Mesenchymal stem cell (in vitro differentiated cells and primary cell): ENCODE measurements at regions not wholly inside any gene's neighbourhood (a gene's known extent, or its start where the extent isn't known, plus 50 kb on each side); places are given as distances from the start of the nearest gene placed in this dataset.

Source experiments
- DNase-seq: peaks from one replicate; pipeline ENCODE4 v3.0.0-alpha.2; 2013
- H2AFZ ChIP-seq: one replicate; pipeline ENCODE4 v1.6.1; 2013; ENCODE audit warnings: low read depth, mild to moderate bottlenecking, control low read depth, inconsistent platforms, low read length, moderate library complexity
- H2AK5ac ChIP-seq: 2 replicates; pipeline ENCODE4 v1.6.1; 2013; ENCODE audit warnings: low read length, moderate library complexity, mild to moderate bottlenecking, inconsistent platforms; ENCODE audit not compliant: severe bottlenecking
- H2BK120ac ChIP-seq: one replicate; pipeline ENCODE4 v1.6.1; 2013; ENCODE audit warnings: low read depth, mild to moderate bottlenecking, inconsistent platforms, low read length, moderate library complexity
- H2BK12ac ChIP-seq, 2 experiments: one replicate each; pipeline ENCODE4 v1.6.1; 2013; ENCODE audit warnings: inconsistent platforms in 2 of 2, low read length in 2 of 2, mild to moderate bottlenecking in 2 of 2, moderate library complexity in 2 of 2, control low read depth in 1 of 2
- H2BK15ac ChIP-seq: one replicate; pipeline ENCODE4 v1.6.1; 2013; ENCODE audit warnings: mild to moderate bottlenecking, low read depth, inconsistent platforms; ENCODE audit not compliant: poor library complexity, severe bottlenecking
- H2BK5ac ChIP-seq: 2 replicates; pipeline ENCODE4 v1.6.1; 2013; ENCODE audit warnings: low read depth, mild to moderate bottlenecking, low read length, control low read depth, inconsistent platforms; ENCODE audit not compliant: poor library complexity, severe bottlenecking
- H3K14ac ChIP-seq, 2 experiments: one replicate each; pipeline ENCODE4 v1.6.1; 2013; ENCODE audit warnings: inconsistent platforms in 2 of 2, low read length in 2 of 2, control low read depth in 1 of 2, mild to moderate bottlenecking in 1 of 2, moderate library complexity in 1 of 2
- H3K18ac ChIP-seq, 2 experiments: one replicate each; pipeline ENCODE4 v1.6.1; 2013; ENCODE audit warnings: inconsistent platforms in 2 of 2, low read length in 2 of 2, control low read depth in 1 of 2, low read depth in 1 of 2, mild to moderate bottlenecking in 1 of 2
- H3K23ac ChIP-seq, 2 experiments: one replicate each; pipeline ENCODE4 v1.6.1; 2013; ENCODE audit warnings: inconsistent platforms in 2 of 2, low read length in 2 of 2, mild to moderate bottlenecking in 2 of 2, moderate library complexity in 2 of 2, control low read depth in 1 of 2
- H3K27ac ChIP-seq: 2 replicates; pipeline ENCODE4 v1.5.1; 2013; ENCODE audit warnings: mild to moderate bottlenecking, moderate library complexity, low read length, control low read depth, inconsistent platforms; ENCODE audit not compliant: poor library complexity, severe bottlenecking
- H3K27me3 ChIP-seq, 2 experiments: 2 replicates each; pipeline versions ENCODE4 v1.6.1 to v1.7.0; 2013; ENCODE audit warnings: low read length in 2 of 2, mild to moderate bottlenecking in 2 of 2, moderate library complexity in 2 of 2, control low read depth in 1 of 2, inconsistent platforms in 1 of 2; ENCODE audit not compliant: control insufficient read depth in 1 of 2, insufficient read depth in 1 of 2
- H3K36me3 ChIP-seq, 2 experiments: 2 replicates each; pipeline versions ENCODE4 v1.6.1 to v1.7.0; 2013; ENCODE audit warnings: low read length in 2 of 2, control low read depth in 1 of 2, inconsistent platforms in 1 of 2, low read depth in 1 of 2, mild to moderate bottlenecking in 1 of 2; ENCODE audit not compliant: insufficient read depth in 2 of 2, control insufficient read depth in 1 of 2
- H3K4ac ChIP-seq, 2 experiments: one replicate each; pipeline ENCODE4 v1.6.1; 2013; ENCODE audit warnings: inconsistent platforms in 2 of 2, low read length in 2 of 2, mild to moderate bottlenecking in 2 of 2, moderate library complexity in 2 of 2, control low read depth in 1 of 2, low read depth in 1 of 2
- H3K4me1 ChIP-seq: 2 replicates; pipeline ENCODE4 v1.6.1; 2013; ENCODE audit warnings: low read depth, low read length, control low read depth; ENCODE audit not compliant: control insufficient read depth, insufficient read depth
- H3K4me2 ChIP-seq: 2 replicates; pipeline ENCODE4 v1.6.1; 2013; ENCODE audit warnings: low read length, mild to moderate bottlenecking, inconsistent platforms; ENCODE audit not compliant: poor library complexity, severe bottlenecking
- H3K4me3 ChIP-seq, 2 experiments: 2 replicates each; pipeline versions ENCODE4 v1.5.1 to v1.7.0; 2013; ENCODE audit warnings: low read length in 2 of 2, mild to moderate bottlenecking in 2 of 2, control low read depth in 1 of 2, low read depth in 1 of 2; ENCODE audit not compliant: insufficient read depth in 1 of 2
- H3K79me1 ChIP-seq: replicated peaks from 2 replicates; pipeline ENCODE4 v1.6.1; 2013; ENCODE audit warnings: mild to moderate bottlenecking, control low read depth, low read length, inconsistent platforms; ENCODE audit not compliant: poor library complexity, severe bottlenecking
- H3K9ac ChIP-seq: 2 replicates; pipeline ENCODE4 v1.7.0; 2013; ENCODE audit warnings: mild to moderate bottlenecking, low read length, moderate library complexity
- H3K9me3 ChIP-seq: 2 replicates; pipeline ENCODE4 v1.7.0; 2013; ENCODE audit warnings: mild to moderate bottlenecking, low read length; ENCODE audit not compliant: control insufficient read depth
- H4K8ac ChIP-seq: one replicate; pipeline ENCODE4 v1.6.1; 2013; ENCODE audit warnings: inconsistent platforms, mild to moderate bottlenecking, low read length, moderate library complexity
- H4K91ac ChIP-seq: one replicate; pipeline ENCODE4 v1.6.1; 2013; ENCODE audit warnings: mild to moderate bottlenecking, low read length, inconsistent platforms
- WGBS: methylation state at CpG from one replicate; pipeline ENCODE4 v1.1.7; 2013; ENCODE audit warnings: mixed read lengths; 5-methylcytosine and 5-hydroxymethylcytosine counted together

DNA sequence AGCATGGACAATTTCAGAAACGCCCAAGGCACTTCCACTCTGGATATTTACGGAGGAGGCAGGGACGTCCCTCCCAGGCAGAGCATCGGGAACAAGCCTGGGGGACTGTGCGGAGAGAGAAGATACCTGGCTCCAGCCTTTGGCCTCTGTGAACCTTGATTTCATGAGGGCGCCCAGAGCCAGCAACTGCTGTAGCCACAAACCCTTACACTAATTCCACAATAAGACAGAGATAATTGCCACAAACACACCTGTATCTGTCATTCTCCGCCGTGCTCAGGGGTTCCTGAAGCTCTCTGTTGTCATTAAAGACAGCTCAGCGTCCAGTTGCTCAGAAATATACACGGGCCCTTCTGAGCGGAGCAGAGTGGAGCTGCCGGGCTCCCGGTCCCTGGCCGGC, 1292.1 kb downstream of the TBC1D22A start:
- Histone ChIP-seq H3K4ac (no peak overlapping the region), H3K9me3 (peaks cover 5% of the 10 kb centered on the region), H2BK120ac (no peak overlapping the region), H3K14ac (no peak overlapping the region), H2BK5ac (no peak overlapping the region), H2BK15ac (no peak overlapping the region), H3K4me3 (no peak overlapping the region), H3K4me2 (no peak overlapping the region), H2AK5ac (no peak overlapping the region), H3K27ac (no peak overlapping the region), H4K91ac (no peak overlapping the region), H3K18ac (no peak overlapping the region), H3K4me1 (no peaks in the 10 kb centered on the region), H4K8ac (no peak overlapping the region), H3K9ac (no peak overlapping the region), H3K27me3 (no peaks in the 10 kb centered on the region), H2BK12ac (no peak overlapping the region), H3K36me3 (no peaks in the 10 kb centered on the region), H2AFZ (no peak overlapping the region), H3K23ac (no peak overlapping the region), H3K79me1 (no peaks in the 10 kb centered on the region)
- 86% methylated on average over 14 of the region's 14 CpGs for WGBS
- DNase-seq, result no peak

DNA sequence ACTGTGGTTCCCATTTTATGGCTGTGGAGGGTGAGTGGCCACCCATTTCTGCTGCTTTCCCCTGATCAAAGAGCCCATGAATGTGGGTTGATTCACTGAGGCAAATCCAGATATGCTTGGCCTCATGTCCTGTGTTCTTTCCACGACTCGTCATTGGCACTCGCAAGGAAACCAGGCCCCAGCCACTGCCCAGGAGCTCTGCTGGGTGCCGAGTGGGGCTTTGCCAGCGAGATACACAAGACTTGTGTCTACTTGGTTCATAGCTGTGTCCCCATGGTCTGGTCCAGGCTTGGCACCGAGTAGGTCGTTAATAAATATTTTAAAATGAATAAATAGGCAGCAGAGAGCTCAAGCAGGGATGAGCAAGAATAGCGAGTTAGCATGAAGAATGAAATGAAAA, 1291.5 kb downstream of the TBC1D22A start:
- Histone ChIP-seq H2BK5ac (no peak overlapping the region), H3K4me3 (no peak overlapping the region), H4K8ac (no peak overlapping the region), H2AFZ (no peak overlapping the region), H3K27ac (no peak overlapping the region), H2BK12ac (no peak overlapping the region), H3K4me2 (no peak overlapping the region), H3K18ac (no peak overlapping the region), H3K4ac (no peak overlapping the region), H4K91ac (no peak overlapping the region), H2BK15ac (no peak overlapping the region), H3K23ac (no peak overlapping the region), H3K9me3 (peaks cover 4% of the 10 kb centered on the region), H3K27me3 (no peaks in the 10 kb centered on the region), H2AK5ac (no peak overlapping the region), H3K79me1 (no peaks in the 10 kb centered on the region), H3K4me1 (no peaks in the 10 kb centered on the region), H3K14ac (no peak overlapping the region), H2BK120ac (no peak overlapping the region), H3K9ac (no peak overlapping the region), H3K36me3 (no peaks in the 10 kb centered on the region)
- no peak for DNase-seq
- WGBS, result 76% methylated on average over 8 of the region's 8 CpGs

DNA sequence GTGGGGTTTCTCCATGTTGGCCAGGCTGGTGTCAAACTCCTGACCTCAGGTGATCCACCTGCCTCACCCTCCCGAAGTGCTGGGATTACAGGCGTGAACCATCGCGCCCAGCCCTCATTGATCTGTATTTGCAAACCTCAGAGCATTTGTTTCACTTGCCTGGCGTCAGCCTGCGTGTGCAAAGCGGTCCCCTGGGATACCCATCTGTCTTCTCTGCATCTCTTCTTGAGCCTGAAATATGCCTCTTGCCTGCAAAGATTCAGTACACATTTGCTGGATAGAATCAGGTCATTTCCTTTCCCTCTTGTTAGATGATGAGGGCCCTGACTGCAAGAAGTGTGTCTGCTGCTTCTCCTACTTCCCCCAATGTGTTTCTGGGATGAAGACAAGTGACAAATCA, 1291.0 kb downstream of the TBC1D22A start:
- H3K9me3 ChIP-seq, result no peaks in the 10 kb centered on the region
- H3K4me3 ChIP-seq, result no peak overlapping the region
- H3K27me3 ChIP-seq, result no peaks in the 10 kb centered on the region
- no peak overlapping the region for H3K9ac ChIP-seq
- H2BK15ac ChIP-seq, result no peak overlapping the region
- H2AK5ac ChIP-seq, result no peak overlapping the region
- H3K4me1 ChIP-seq, result no peaks in the 10 kb centered on the region
- no peak overlapping the region for H3K4me2 ChIP-seq
- no peak for DNase-seq
- no peak overlapping the region for H3K27ac ChIP-seq
- no peak overlapping the region for H2BK12ac ChIP-seq
- 81% methylated on average over 7 of the region's 7 CpGs for WGBS
- no peaks in the 10 kb centered on the region for H3K36me3 ChIP-seq
- no peak overlapping the region for H2BK5ac ChIP-seq
- no peak overlapping the region for H4K91ac ChIP-seq
- no peaks in the 10 kb centered on the region for H3K79me1 ChIP-seq
- no peak overlapping the region for H2BK120ac ChIP-seq
- no peak overlapping the region for H3K23ac ChIP-seq
- H2AFZ ChIP-seq, result no peak overlapping the region
- H3K14ac ChIP-seq, result no peak overlapping the region
- H4K8ac ChIP-seq, result no peak overlapping the region
- H3K4ac ChIP-seq, result no peak overlapping the region
- no peak overlapping the region for H3K18ac ChIP-seq

DNA sequence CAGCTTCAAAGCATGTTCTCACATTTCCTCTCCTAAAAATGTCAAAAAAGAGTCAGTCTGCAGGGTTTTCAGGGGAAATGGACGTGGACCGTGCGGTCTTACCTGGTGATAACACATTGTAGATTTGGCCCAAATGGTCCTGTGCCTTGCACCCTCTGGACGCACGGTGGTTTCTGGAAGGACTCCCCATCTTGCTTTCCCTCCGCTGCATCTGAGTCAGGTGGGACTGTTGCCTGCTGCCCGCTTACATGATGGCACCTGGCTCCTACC, 1290.1 kb downstream of the TBC1D22A start:
- Histone ChIP-seq H3K27ac (no peak overlapping the region), H3K18ac (no peak overlapping the region), H3K9me3 (no peaks in the 10 kb centered on the region), H2BK12ac (no peak overlapping the region), H2AFZ (no peak overlapping the region), H3K14ac (no peak overlapping the region), H3K4me2 (no peak overlapping the region), H3K79me1 (no peaks in the 10 kb centered on the region), H3K4ac (no peak overlapping the region), H4K8ac (no peak overlapping the region), H3K4me3 (no peak overlapping the region), H3K23ac (no peak overlapping the region), H2BK15ac (no peak overlapping the region), H3K9ac (no peak overlapping the region), H2BK120ac (no peak overlapping the region), H3K27me3 (no peaks in the 10 kb centered on the region), H4K91ac (no peak overlapping the region), H3K4me1 (no peaks in the 10 kb centered on the region), H3K36me3 (no peaks in the 10 kb centered on the region), H2AK5ac (no peak overlapping the region), H2BK5ac (no peak overlapping the region)
- no peak for DNase-seq
- WGBS, result 87% methylated on average over 7 of the region's 7 CpGs
